Natural killer cell (primary cell): ENCODE measurements at regions not wholly inside any gene's neighbourhood (a gene's known extent, or its start where the extent isn't known, plus 50 kb on each side); places are given as distances from the start of the nearest gene placed in this dataset.

Experiments
- ATAC-seq, 3 donors: fragments of 150-1000 bp in 2 of 3; fragments of 200-7000 bp in 1 of 3; cut with Tn5 transposase; 1 replicate in 1 of 3; 2 replicates in 2 of 3; pipeline ENCODE4 v1.10.0; 2021; ENCODE audit warnings: mild to moderate bottlenecking in 2 of 3, moderate library complexity in 2 of 3
- DNase-seq, 2 donors: peaks; one replicate each; pipeline versions ENCODE4 v3.0.0 to v3.0.0-alpha.2; 2013 to 2021; ENCODE audit warnings: mixed read lengths in 1 of 2
- H3K27ac ChIP-seq: one replicate; pipeline ENCODE4 v1.5.1; 2013; ENCODE audit warnings: mild to moderate bottlenecking, low read length
- H3K27me3 ChIP-seq: one replicate; pipeline ENCODE4 v1.6.1; 2013; ENCODE audit warnings: low read length; ENCODE audit not compliant: control insufficient read depth, insufficient read depth
- H3K36me3 ChIP-seq: one replicate; pipeline ENCODE4 v1.6.1; 2013; ENCODE audit warnings: low read length; ENCODE audit not compliant: control insufficient read depth, insufficient read depth
- H3K4me1 ChIP-seq: one replicate; pipeline ENCODE4 v1.6.1; 2013; ENCODE audit warnings: low read length; ENCODE audit not compliant: control insufficient read depth, insufficient read depth
- H3K4me3 ChIP-seq: one replicate; pipeline ENCODE4 v1.5.1; 2013; ENCODE audit warnings: low read length
- H3K9me3 ChIP-seq: one replicate; pipeline ENCODE4 v1.6.1; 2013; ENCODE audit warnings: low read length; ENCODE audit not compliant: control insufficient read depth, insufficient read depth
- H3K27ac Mint-ChIP-seq, 2 donors: one replicate each; pipeline ENCODE4 v1.8.0; 2022; ENCODE audit warnings: mild to moderate bottlenecking in 2 of 2, mixed read lengths in 2 of 2, moderate library complexity in 1 of 2
- H3K27me3 Mint-ChIP-seq, 2 donors: one replicate each; pipeline ENCODE4 v1.8.0; 2022; ENCODE audit warnings: low read depth in 2 of 2, mixed read lengths in 2 of 2
- H3K36me3 Mint-ChIP-seq: one replicate; pipeline ENCODE4 v1.8.0; 2022; ENCODE audit warnings: mixed read lengths
- H3K4me1 Mint-ChIP-seq, 2 donors: one replicate each; pipeline ENCODE4 v1.8.0; 2022; ENCODE audit warnings: mixed read lengths in 2 of 2
- H3K4me3 Mint-ChIP-seq: one replicate; pipeline ENCODE4 v1.8.0; 2022; ENCODE audit warnings: mild to moderate bottlenecking, moderate library complexity, mixed read lengths
- H3K9me3 Mint-ChIP-seq, 2 donors: one replicate each; pipeline ENCODE4 v1.8.0; 2022; ENCODE audit warnings: mixed read lengths in 2 of 2
- WGBS: methylation state at CpG from one replicate; pipeline ENCODE4 v1.1.7; 2013; ENCODE audit warnings: missing lambda C conversion rate; ENCODE audit not compliant: insufficient coverage; 5-methylcytosine and 5-hydroxymethylcytosine counted together
- intact Hi-C: fragments of 100-400 bp; cut with micrococcal nuclease; formaldehyde crosslinking; loops from one replicate; pipeline ENCODE4 v1.14.2; 2022
- TF ChIP-seq, protein P1 (sequence below): fragments of 200-600 bp; IDR thresholded peaks from one replicate; pipeline ENCODE4 v1.8.0; 2022; ENCODE audit warnings: antibody characterized with exemption

DNA sequence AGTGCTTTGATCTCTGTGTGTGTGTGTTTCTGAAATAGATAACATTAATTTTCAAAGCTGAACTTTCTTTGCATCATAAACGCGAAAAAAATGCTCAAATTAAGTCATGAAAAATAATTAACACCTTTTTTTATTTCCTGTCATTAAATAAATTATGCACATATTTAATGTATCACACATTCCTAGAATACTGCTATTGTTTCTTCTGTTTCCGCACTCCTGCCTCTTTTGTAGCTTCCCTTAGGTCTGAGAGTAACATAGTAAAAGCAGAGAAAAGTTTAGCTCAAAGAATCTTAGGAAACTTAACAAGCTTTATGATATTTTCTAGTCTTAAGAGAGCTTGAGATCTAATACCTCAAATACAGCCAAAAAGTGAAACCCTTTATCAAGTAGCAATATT is 504.2 kb downstream of the JRKL start:
- Mint-ChIP-seq H3K27me3 (no peaks in the 10 kb centered on the region), H3K4me1 (no peaks in the 10 kb centered on the region), H3K4me3 (no peak overlapping the region), H3K36me3 (no peaks in the 10 kb centered on the region), H3K27ac (no peak overlapping the region), H3K9me3 (peaks cover 9 to 19% of the 10 kb centered on the region in 2 donors)
- Histone ChIP-seq H3K27me3 (no peaks in the 10 kb centered on the region), H3K9me3 (no peaks in the 10 kb centered on the region), H3K27ac (no peak overlapping the region), H3K4me1 (no peaks in the 10 kb centered on the region), H3K36me3 (no peaks in the 10 kb centered on the region), H3K4me3 (no peak overlapping the region)
- DNase-seq (no peak), ATAC-seq (no peak)
- intact Hi-C loops, result no loop called here
- 44% methylated on average over 2 of the region's 3 CpGs for WGBS
- TF ChIP-seq, protein P1, sequence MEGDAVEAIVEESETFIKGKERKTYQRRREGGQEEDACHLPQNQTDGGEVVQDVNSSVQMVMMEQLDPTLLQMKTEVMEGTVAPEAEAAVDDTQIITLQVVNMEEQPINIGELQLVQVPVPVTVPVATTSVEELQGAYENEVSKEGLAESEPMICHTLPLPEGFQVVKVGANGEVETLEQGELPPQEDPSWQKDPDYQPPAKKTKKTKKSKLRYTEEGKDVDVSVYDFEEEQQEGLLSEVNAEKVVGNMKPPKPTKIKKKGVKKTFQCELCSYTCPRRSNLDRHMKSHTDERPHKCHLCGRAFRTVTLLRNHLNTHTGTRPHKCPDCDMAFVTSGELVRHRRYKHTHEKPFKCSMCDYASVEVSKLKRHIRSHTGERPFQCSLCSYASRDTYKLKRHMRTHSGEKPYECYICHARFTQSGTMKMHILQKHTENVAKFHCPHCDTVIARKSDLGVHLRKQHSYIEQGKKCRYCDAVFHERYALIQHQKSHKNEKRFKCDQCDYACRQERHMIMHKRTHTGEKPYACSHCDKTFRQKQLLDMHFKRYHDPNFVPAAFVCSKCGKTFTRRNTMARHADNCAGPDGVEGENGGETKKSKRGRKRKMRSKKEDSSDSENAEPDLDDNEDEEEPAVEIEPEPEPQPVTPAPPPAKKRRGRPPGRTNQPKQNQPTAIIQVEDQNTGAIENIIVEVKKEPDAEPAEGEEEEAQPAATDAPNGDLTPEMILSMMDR, result no peak

DNA sequence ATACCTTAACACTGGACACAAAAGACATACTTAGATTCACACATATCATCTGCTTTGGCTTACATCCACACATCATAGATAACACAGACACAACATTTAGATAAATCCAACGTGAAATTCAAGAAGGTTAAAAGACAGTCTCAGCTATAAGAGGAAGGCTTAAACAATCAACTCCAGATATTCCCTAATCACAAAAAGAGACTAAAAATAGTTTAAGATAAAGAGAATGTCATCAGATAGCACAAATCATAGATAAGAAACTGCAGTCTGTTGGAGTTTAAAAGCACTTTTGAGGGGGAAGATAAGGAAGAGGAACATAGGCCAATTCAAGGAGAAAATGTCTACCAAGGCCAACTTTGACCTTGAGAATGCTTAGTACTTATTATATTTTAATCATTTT is 504.8 kb downstream of the JRKL start:
- Histone ChIP-seq H3K36me3 (no peaks in the 10 kb centered on the region), H3K4me1 (no peaks in the 10 kb centered on the region), H3K9me3 (no peaks in the 10 kb centered on the region), H3K27ac (no peak overlapping the region), H3K27me3 (no peaks in the 10 kb centered on the region), H3K4me3 (no peak overlapping the region)
- Mint-ChIP-seq H3K27ac (no peak overlapping the region), H3K36me3 (peaks cover 6% of the 10 kb centered on the region), H3K4me1 (no peaks in the 10 kb centered on the region), H3K27me3 (no peaks in the 10 kb centered on the region), H3K9me3 (peaks cover 10 to 20% of the 10 kb centered on the region in 2 donors), H3K4me3 (no peak overlapping the region)
- intact Hi-C loops, result no loop called here
- DNase-seq (no peak), ATAC-seq (no peak)
- TF ChIP-seq, protein P1, result no peak
- WGBS, result 60% methylated on average over 1 of the region's 1 CpG

DNA sequence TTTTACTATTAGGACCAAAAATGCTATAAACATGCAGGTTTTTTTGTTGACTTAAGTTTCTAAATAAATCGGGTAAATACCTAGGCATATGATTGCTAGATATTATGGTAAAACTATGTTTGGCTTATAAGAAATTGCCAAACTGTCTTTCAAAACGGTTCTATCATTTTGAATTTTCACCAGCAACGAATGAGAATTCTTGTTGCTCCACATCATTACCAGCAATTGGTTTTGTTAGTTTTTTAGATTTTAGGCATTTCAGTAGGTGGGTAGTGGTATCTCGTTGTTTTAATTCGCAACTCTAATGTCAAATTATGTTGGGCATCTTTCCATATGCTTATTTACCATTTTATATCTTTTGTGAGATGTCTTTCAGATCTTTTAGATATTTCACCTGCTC is 510.2 kb downstream of the JRKL start:
- H3K36me3 Mint-ChIP-seq, result peaks cover 9% of the 10 kb centered on the region

DNA sequence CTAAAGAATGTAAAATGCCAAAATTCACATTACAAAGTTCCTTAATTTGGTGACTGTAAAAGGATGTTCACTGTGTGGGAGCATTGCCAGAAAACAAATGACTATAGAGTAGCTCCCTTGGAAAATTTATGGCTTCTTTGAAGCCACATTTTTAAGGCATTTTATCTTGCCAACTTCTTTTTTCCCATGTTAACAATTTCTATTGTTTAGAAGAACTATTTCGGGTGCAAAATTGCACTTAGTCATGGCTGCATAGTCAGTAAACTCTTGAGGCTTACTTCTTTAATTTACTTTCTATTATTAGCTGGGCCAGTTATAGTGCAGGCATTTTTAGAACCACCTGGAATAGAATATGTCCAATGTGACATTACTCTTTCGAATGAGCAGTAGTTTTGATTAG is 515.3 kb downstream of the JRKL start:
- H3K4me3 ChIP-seq, result no peak overlapping the region

More for the DNA sequence above, 510.2 kb downstream of the JRKL start:
- no peaks in the 10 kb centered on the region for H3K9me3 ChIP-seq
- Mint-ChIP-seq H3K4me3 (no peak overlapping the region), H3K9me3 (peaks cover 9 to 22% of the 10 kb centered on the region in 2 donors), H3K4me1 (no peaks in the 10 kb centered on the region), H3K27ac (no peak overlapping the region), H3K27me3 (no peaks in the 10 kb centered on the region)
- H3K4me3 ChIP-seq, result no peak overlapping the region
- TF ChIP-seq, protein P1, result no peak
- no peaks in the 10 kb centered on the region for H3K27me3 ChIP-seq
- intact Hi-C loops, result no loop called here
- 80% methylated on average over 2 of the region's 5 CpGs for WGBS
- no peak for ATAC-seq
- H3K36me3 ChIP-seq, result no peaks in the 10 kb centered on the region
- no peak for DNase-seq
- no peaks in the 10 kb centered on the region for H3K4me1 ChIP-seq
- no peak overlapping the region for H3K27ac ChIP-seq

More for the DNA sequence above, 515.3 kb downstream of the JRKL start:
- H3K36me3 ChIP-seq, result no peaks in the 10 kb centered on the region
- H3K27ac ChIP-seq, result no peak overlapping the region
- Mint-ChIP-seq H3K27me3 (no peaks in the 10 kb centered on the region), H3K27ac (no peak overlapping the region), H3K4me1 (no peaks in the 10 kb centered on the region), H3K9me3 (peaks cover 9 to 18% of the 10 kb centered on the region in 2 donors), H3K4me3 (no peak overlapping the region), H3K36me3 (no peaks in the 10 kb centered on the region)
- TF ChIP-seq, protein P1, result no peak
- H3K27me3 ChIP-seq, result no peaks in the 10 kb centered on the region
- no peak for DNase-seq
- no peaks in the 10 kb centered on the region for H3K4me1 ChIP-seq
- no peaks in the 10 kb centered on the region for H3K9me3 ChIP-seq
- 0% methylated on average over 1 of the region's 2 CpGs for WGBS
- ATAC-seq, result no peak
- intact Hi-C loops, result no loop called here
